NOMO-1 treated with dmso at 0.1 percent for 144 hours (cell line): ENCODE measurements at regions not wholly inside any gene's neighbourhood (a gene's known extent, or its start where the extent isn't known, plus 50 kb on each side); places are given as distances from the start of the nearest gene placed in this dataset.

ENCODE experiments used
- DNase-seq: peaks from one replicate; lab custom pipeline; 2025; ENCODE audit not compliant: unreplicated experiment; lab: John Stamatoyannopoulos, UW

DNA sequence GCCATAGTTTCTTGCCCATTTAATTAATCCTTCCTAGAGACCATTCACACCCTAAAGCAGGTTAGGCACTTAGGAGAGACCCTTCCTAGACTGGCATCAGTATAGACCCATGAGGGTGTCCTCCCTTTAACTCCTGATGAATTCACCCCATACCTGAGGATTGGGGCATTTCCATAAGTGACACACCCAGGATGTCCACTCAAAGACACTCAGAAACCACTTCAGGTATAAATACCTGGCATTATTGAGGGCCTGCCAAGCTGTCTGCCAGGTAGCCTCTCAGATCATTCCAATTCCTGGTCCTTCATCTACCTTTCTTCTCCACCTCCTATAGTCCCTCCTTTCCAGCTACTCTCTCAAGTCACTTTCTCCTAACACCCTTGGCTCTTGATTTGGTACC, 57.5 kb upstream of the SLC14A2 start:
- no peak for DNase-seq

DNA sequence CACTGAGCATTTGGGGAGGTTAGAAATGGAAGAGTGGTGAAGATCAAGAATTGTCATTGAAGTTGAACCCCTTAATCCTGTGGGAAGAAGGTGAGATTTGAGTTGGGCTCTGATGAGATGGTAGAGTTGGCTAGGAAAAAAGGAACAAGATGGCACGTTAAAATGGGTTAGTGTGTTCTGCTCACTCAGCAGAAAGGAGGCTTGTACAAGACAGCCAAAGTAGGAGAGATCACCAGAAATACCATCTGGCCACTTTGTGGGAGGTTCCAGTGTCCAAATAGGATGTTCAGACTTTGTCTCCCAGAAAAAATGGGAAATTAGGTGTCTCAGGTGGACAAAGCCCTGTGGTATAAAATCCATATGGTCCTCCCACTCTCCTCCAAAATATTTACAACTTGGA, 56.0 kb upstream of the SLC14A2 start:
- no peak for DNase-seq

DNA sequence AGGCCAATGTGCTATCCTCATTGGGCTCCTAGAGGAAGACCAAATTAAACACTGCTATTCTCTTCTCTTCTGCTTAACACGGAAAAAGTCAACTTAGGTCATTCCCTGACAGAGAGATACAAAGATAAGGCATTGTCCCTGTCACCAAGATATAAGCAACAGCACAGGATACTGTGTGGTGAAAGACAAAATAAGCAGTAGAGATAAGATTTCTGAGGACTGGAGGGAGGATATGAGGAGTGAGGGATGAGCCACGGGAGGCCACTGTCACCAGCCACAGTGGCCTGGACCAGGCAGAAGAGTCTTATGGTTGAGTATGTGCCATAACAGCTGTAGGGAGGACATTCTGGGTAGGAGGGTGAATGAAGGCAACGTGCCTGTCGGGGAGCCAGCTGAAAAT, 54.4 kb upstream of the SLC14A2 start:
- DNase-seq, result no peak

DNA sequence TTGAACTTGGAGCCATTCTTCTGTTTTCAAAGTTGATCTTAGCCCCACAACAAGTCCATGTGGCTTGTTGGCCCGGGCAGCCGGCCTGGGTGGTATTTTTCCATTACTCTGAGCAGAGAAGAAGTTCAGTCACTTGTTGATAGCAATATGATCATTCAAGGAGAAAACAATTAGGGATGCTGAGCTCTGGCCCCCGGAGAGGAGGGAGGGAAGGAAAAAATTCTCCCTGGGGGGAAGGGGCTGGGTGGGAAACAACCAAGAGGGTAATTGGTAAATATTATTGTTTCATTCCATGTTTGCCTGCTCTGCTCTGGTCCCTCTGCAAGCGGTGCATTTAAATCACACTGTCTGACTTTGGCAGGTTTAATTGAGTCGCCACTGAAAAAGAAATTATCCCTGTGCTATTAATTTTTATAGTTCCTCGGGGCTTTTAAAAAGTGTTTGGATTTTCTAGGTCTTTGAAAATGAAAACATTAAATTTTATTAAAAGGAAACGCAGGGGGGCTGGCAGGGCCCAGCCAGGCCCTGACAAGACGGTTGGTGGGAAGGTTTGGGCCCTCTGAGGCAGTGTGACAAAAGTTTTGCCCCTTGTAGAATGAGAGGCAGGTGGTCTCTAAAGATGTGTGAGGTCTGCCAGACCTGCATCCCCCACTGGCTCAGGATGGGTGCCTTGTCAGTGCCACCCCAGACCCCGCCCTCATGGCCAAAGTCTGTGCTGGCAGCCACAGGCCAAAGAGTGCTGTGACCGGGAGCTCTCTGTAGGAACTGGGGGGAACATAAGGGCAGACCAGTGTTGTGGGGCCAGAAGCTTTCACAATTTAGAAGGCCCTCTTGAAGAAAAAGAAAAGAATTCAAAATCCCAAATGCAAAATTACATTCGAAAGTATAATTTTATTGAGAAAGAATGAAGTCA, 52.5 kb upstream of the SLC14A2 start:
- DNase-seq, result no peak

DNA sequence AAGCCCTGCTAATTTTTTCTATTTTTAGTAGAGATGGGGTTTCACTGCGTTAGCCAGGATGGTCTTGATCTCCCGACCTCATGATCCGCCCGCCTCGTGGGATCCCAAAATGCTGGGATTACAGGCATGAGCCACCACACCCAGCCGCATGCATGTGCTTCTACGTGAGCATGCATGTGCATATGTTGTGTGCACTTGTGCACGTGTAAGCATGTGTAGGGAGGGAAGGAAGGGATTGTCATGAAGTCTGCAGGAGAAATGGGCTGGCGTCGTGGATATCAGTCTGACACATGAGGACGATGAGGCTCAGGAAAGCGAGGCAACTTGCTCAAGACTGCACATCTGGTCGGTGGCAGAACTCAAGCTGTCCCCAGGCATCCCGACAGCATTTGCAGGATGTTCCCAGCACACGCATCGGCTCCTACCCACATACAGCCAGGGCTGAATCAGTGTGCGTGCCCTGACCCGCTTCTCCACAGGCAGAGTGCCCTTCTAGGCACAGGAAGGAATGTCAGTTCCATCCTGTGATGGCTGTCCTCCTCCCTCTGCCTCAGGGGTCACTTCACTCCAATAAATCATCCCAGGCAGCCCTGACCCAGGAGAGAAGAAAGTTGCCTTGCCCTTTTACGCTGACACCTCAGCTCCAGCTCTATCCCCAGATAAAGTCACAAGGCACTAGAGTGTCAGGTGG, 49.9 kb upstream of the SLC14A2 start:
- DNase-seq, result no peak
